Endothelial cell (in vitro differentiated cells): ENCODE measurements at regions not wholly inside any gene's neighbourhood (a gene's known extent, or its start where the extent isn't known, plus 50 kb on each side); places are given as distances from the start of the nearest gene placed in this dataset.

Source experiments
- DNase-seq: peaks from one replicate; pipeline ENCODE4 v3.0.0; 2021; ENCODE audit warnings: low spot score
- H3K27ac Mint-ChIP-seq: one replicate; pipeline ENCODE4 v1.8.0; 2021; ENCODE audit warnings: mixed read lengths, inconsistent platforms; ENCODE audit not compliant: unreplicated experiment
- H3K27me3 Mint-ChIP-seq: one replicate; pipeline ENCODE4 v1.8.0; 2021; ENCODE audit warnings: mild to moderate bottlenecking, moderate library complexity, mixed read lengths, inconsistent platforms; ENCODE audit not compliant: unreplicated experiment
- H3K36me3 Mint-ChIP-seq: one replicate; pipeline ENCODE4 v1.8.0; 2021; ENCODE audit warnings: mild to moderate bottlenecking, low read depth, mixed read lengths, inconsistent platforms; ENCODE audit not compliant: unreplicated experiment
- H3K4me1 Mint-ChIP-seq: one replicate; pipeline ENCODE4 v1.8.0; 2021; ENCODE audit warnings: mild to moderate bottlenecking, mixed read lengths, inconsistent platforms; ENCODE audit not compliant: unreplicated experiment
- H3K4me3 Mint-ChIP-seq: one replicate; pipeline ENCODE4 v1.8.0; 2021; ENCODE audit warnings: mild to moderate bottlenecking, mixed read lengths, inconsistent platforms; ENCODE audit not compliant: unreplicated experiment
- H3K9me3 Mint-ChIP-seq: one replicate; pipeline ENCODE4 v1.8.0; 2021; ENCODE audit warnings: mixed read lengths, inconsistent platforms; ENCODE audit not compliant: unreplicated experiment
- CTCF ChIP-seq: fragments of 200-600 bp; sonication (generic); IDR thresholded peaks from one replicate; pipeline ENCODE4 v1.5.0; 2021; ENCODE audit warnings: antibody characterized with exemption; ENCODE audit not compliant: unreplicated experiment

GRCh38 chr9:99677281-99677680, 144.4 kb upstream of the NR4A3 start:
- Mint-ChIP-seq H3K4me1 (peaks cover 5% of the 10 kb centered on the region), H3K27ac (no peak overlapping the region), H3K4me3 (no peak overlapping the region), H3K27me3 (no peaks in the 10 kb centered on the region), H3K36me3 (peaks cover 10% of the 10 kb centered on the region), H3K9me3 (peaks cover 9% of the 10 kb centered on the region)
- no peak for TF ChIP-seq CTCF
- DNase-seq, result no peak

GRCh38 chr9:99678566-99678965, 143.1 kb upstream of the NR4A3 start:
- no peak for TF ChIP-seq CTCF
- peaks cover 9% of the 10 kb centered on the region for H3K9me3 Mint-ChIP-seq
- H3K4me3 Mint-ChIP-seq, result no peak overlapping the region
- no peaks in the 10 kb centered on the region for H3K27me3 Mint-ChIP-seq
- peaks cover 5% of the 10 kb centered on the region for H3K36me3 Mint-ChIP-seq
- no peak for DNase-seq
- H3K27ac Mint-ChIP-seq, result no peak overlapping the region
- peaks cover 2% of the 10 kb centered on the region for H3K4me1 Mint-ChIP-seq

GRCh38 chr9:99680191-99680590, 141.5 kb upstream of the NR4A3 start:
- DNase-seq, result no peak
- peaks cover 9% of the 10 kb centered on the region for H3K9me3 Mint-ChIP-seq
- no peak overlapping the region for H3K4me3 Mint-ChIP-seq
- no peak overlapping the region for H3K27ac Mint-ChIP-seq
- TF ChIP-seq CTCF, result no peak
- no peaks in the 10 kb centered on the region for H3K4me1 Mint-ChIP-seq
- peaks cover 5% of the 10 kb centered on the region for H3K36me3 Mint-ChIP-seq
- H3K27me3 Mint-ChIP-seq, result no peaks in the 10 kb centered on the region

GRCh38 chr9:99681113-99681512, 140.6 kb upstream of the NR4A3 start:
- peaks cover 5% of the 10 kb centered on the region for H3K36me3 Mint-ChIP-seq

DNA sequence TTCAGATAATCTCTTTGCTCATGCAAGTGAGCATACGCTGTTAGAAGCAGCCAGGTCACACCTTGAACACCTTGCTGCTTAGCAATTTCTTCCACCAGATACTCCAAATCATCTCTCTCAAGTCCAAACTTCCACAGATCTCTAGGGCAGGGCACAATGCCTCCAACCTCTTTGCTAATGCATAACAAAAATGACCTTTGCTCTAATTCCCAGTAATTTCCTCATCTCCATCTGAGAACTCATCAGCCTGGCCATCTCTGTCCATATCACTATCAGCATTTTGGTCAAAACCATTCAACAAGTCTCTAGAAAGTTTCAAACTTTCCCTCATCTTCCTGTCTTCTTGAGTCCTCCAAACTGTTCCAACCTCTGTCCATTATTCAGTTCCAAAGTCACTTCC, 139.3 kb upstream of the NR4A3 start:
- DNase-seq, result no peak
- no peak overlapping the region for H3K27ac Mint-ChIP-seq
- H3K27me3 Mint-ChIP-seq, result no peaks in the 10 kb centered on the region
- TF ChIP-seq CTCF, result no peak
- no peak overlapping the region for H3K4me3 Mint-ChIP-seq
- H3K36me3 Mint-ChIP-seq, result peaks cover 5% of the 10 kb centered on the region
- H3K4me1 Mint-ChIP-seq, result no peaks in the 10 kb centered on the region
- H3K9me3 Mint-ChIP-seq, result no peaks in the 10 kb centered on the region

More at GRCh38 chr9:99681113-99681512, 140.6 kb upstream of the NR4A3 start:
- H3K9me3 Mint-ChIP-seq, result peaks cover 2% of the 10 kb centered on the region
- no peak for DNase-seq
- no peaks in the 10 kb centered on the region for H3K27me3 Mint-ChIP-seq
- H3K4me1 Mint-ChIP-seq, result no peaks in the 10 kb centered on the region
- no peak for TF ChIP-seq CTCF
- H3K4me3 Mint-ChIP-seq, result no peak overlapping the region
- H3K27ac Mint-ChIP-seq, result no peak overlapping the region
